Gastroesophageal sphincter (tissue), 4 donors: ENCODE measurements at regions not wholly inside any gene's neighbourhood (a gene's known extent, or its start where the extent isn't known, plus 50 kb on each side); places are given as distances from the start of the nearest gene placed in this dataset.

Experiments used
- ATAC-seq: fragments of 150-250 bp; one replicate; pipeline ENCODE4 v1.9.1; 2016; ENCODE audit warnings: mild to moderate bottlenecking, moderate library complexity
- H3K27ac ChIP-seq, 4 donors: fragments of 200-600 bp; sonication (generic) in 3 of 4; 1 replicate in 3 of 4; 2 replicates in 1 of 4; pipeline ENCODE4 v1.5.1; 2016 to 2019
- H3K27me3 ChIP-seq: fragments of 200-600 bp; sonication (generic); one replicate; pipeline ENCODE4 v1.5.1; 2019
- H3K36me3 ChIP-seq, 2 donors: fragments of 200-600 bp; sonication (generic); one replicate each; pipeline ENCODE4 v1.5.1; 2019; ENCODE audit warnings: control low read depth in 1 of 2
- H3K4me1 ChIP-seq, 3 donors: fragments of 200-600 bp; sonication (generic); 1 replicate in 2 of 3; 2 replicates in 1 of 3; pipeline ENCODE4 v1.5.1; 2016 to 2019; ENCODE audit warnings: control low read depth in 2 of 3
- H3K4me3 ChIP-seq, 2 donors: fragments of 200-600 bp; sonication (generic); one replicate each; pipeline ENCODE4 v1.5.1; 2019; ENCODE audit warnings: mild to moderate bottlenecking in 1 of 2, moderate library complexity in 1 of 2
- H3K9me3 ChIP-seq, 3 donors: fragments of 200-600 bp; sonication (generic); one replicate each; pipeline ENCODE4 v1.5.1; 2017 to 2019; ENCODE audit warnings: control low read depth in 2 of 3
- CTCF ChIP-seq, 4 experiments: fragments of 200-600 bp in 2 of 4; fragments of 450-650 bp in 2 of 4; sonication (generic) in 1 of 4; IDR thresholded peaks; one replicate each; pipeline ENCODE4 v1.5.1; 2017 to 2019; ENCODE audit warnings: antibody characterized with exemption in 4 of 4, mild to moderate bottlenecking in 2 of 4, moderate library complexity in 2 of 4
- EP300 ChIP-seq: sonication (generic); formaldehyde crosslinking; IDR thresholded peaks from one replicate; pipeline ENCODE4 v1.6.1; 2017; ENCODE audit warnings: antibody characterized with exemption, mild to moderate bottlenecking
- POLR2A ChIP-seq, 2 donors: fragments of 450-650 bp; IDR thresholded peaks; one replicate each; pipeline ENCODE4 v1.6.1; 2017; ENCODE audit warnings: antibody characterized with exemption in 2 of 2, mild to moderate bottlenecking in 2 of 2, moderate library complexity in 1 of 2
- POLR2AphosphoS5 ChIP-seq: sonication (generic); formaldehyde crosslinking; IDR thresholded peaks from one replicate; pipeline ENCODE4 v1.6.1; 2017; ENCODE audit warnings: antibody characterized with exemption
- WGBS, 2 donors: methylation state at CpG; one replicate each; pipeline ENCODE4 v1.1.5; 2018; ENCODE audit warnings: low coverage in 1 of 2; 5-methylcytosine and 5-hydroxymethylcytosine counted together

- no peaks in the 10 kb centered on the region for H3K27me3 ChIP-seq
- H3K4me3 ChIP-seq: no peak overlapping the region
- H3K27ac ChIP-seq: no peak overlapping the region
- 58 to 63% methylated on average over 1 to 2 of the region's 2 CpGs for WGBS, 2 donors
- peaks cover 0 to 6% (median 0%) of the 10 kb centered on the region in 3 donors for H3K4me1 ChIP-seq
- H3K9me3 ChIP-seq: peaks cover 0 to 3% (median 0%) of the 10 kb centered on the region in 3 donors
- H3K36me3 ChIP-seq: no peaks in the 10 kb centered on the region
- no peak for TF ChIP-seq EP300
- TF ChIP-seq POLR2AphosphoS5: no peak
- no peak for TF ChIP-seq POLR2A (IDR thresholded peaks at IDR 0.05)
- TF ChIP-seq CTCF (IDR thresholded peaks at IDR 0.05): no peak
- no peak for ATAC-seq
These were observed 136.6 kb upstream of the OTUD4 start for GRCh38 chr4:145316897-145317574.

- H3K4me3 ChIP-seq: no peak overlapping the region
- no peak for ATAC-seq
- no peak overlapping the region for H3K27ac ChIP-seq
- H3K4me1 ChIP-seq: peaks cover 0 to 6% (median 0%) of the 10 kb centered on the region in 3 donors
- peaks cover 0 to 3% (median 0%) of the 10 kb centered on the region in 3 donors for H3K9me3 ChIP-seq
- H3K27me3 ChIP-seq: no peaks in the 10 kb centered on the region
- no peak for TF ChIP-seq CTCF (IDR thresholded peaks at IDR 0.05)
- no peak for TF ChIP-seq EP300
- no peak for TF ChIP-seq POLR2AphosphoS5
- no peak for TF ChIP-seq POLR2A (IDR thresholded peaks at IDR 0.05)
- H3K36me3 ChIP-seq: no peaks in the 10 kb centered on the region
These were observed 135.4 kb upstream of the OTUD4 start for GRCh38 chr4:145315811-145316225.

- Histone ChIP-seq H3K27me3 (no peaks in the 10 kb centered on the region), H3K4me3 (no peak overlapping the region), H3K9me3 (no peaks in the 10 kb centered on the region), H3K4me1 (no peaks in the 10 kb centered on the region), H3K27ac (no peak overlapping the region), H3K36me3 (no peaks in the 10 kb centered on the region)
- no peak for TF ChIP-seq POLR2AphosphoS5
- TF ChIP-seq EP300: no peak
- no peak for TF ChIP-seq POLR2A (IDR thresholded peaks at IDR 0.05)
- ATAC-seq: no peak
- WGBS, 2 donors: 40% methylated on average over 2 of the region's 3 CpGs; no CpG with 5 or more reads in 1 of the 2 donors
These were observed 128.2 kb upstream of the OTUD4 start for GRCh38 chr4:145308598-145308997.

- TF ChIP-seq CTCF (IDR thresholded peaks at IDR 0.05) (no peak), EP300 (no peak), POLR2A (IDR thresholded peaks at IDR 0.05) (no peak), POLR2AphosphoS5 (no peak)
- H3K4me1 ChIP-seq: no peaks in the 10 kb centered on the region
- H3K4me3 ChIP-seq: no peak overlapping the region
- no peaks in the 10 kb centered on the region for H3K9me3 ChIP-seq
- H3K27ac ChIP-seq: no peak overlapping the region
- H3K36me3 ChIP-seq: no peaks in the 10 kb centered on the region
- ATAC-seq: no peak
- WGBS, 2 donors: 83 to 84% methylated on average over 4 of the region's 4 CpGs
- H3K27me3 ChIP-seq: no peaks in the 10 kb centered on the region
These were observed 127.5 kb upstream of the OTUD4 start for GRCh38 chr4:145307763-145308430.

GRCh38 chr4:145307120-145307519, 126.7 kb upstream of the OTUD4 start:
- Histone ChIP-seq H3K36me3 (no peaks in the 10 kb centered on the region), H3K4me1 (no peaks in the 10 kb centered on the region), H3K4me3 (no peak overlapping the region), H3K27me3 (no peaks in the 10 kb centered on the region), H3K27ac (no peak overlapping the region), H3K9me3 (no peaks in the 10 kb centered on the region)
- TF ChIP-seq EP300 (no peak), POLR2A (IDR thresholded peaks at IDR 0.05) (no peak), CTCF (IDR thresholded peaks at IDR 0.05) (no peak), POLR2AphosphoS5 (no peak)
- no peak for ATAC-seq
- 40% methylated on average over 1 of the region's 1 CpG; no CpG with 5 or more reads in 1 of the 2 donors for WGBS, 2 donors
